ENCODE measurements at regions not wholly inside any gene's neighbourhood (a gene's known extent, or its start where the extent isn't known, plus 50 kb on each side); places are given as distances from the start of the nearest gene placed in this dataset.

DNA sequence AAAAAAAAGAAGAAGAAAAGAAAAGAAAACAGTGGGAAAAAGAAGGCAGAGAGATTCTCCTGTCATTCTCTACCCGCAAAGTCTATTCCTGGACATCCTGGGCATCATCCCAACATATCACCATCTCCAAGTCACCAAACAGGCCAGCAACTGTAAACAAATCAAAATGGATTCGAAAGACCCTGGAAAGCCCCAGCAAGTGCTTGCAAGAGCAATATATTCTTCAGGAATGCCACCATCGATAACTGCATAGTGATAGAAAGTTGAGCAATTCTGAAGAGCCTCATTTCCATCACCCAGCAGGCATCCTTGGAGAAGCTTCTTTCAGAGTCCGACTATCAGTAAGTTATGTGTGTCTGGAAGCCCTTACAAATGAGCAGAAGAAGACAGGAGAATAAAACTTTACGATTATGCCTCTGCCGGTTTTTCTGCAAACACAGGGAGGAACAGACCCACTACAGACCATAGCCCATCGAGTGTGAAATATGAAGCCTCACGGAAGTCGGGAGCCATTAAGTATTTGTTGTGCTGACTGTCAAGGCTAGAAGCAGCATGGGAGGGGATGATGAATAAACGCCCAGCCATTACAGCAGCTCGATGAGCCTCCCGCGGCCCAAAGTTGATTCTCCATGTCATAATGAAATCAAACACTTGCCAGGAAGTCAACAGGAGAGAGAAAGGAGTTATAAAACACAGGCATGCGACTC is 64.5 kb upstream of the SEC14L1 start (continued):
- TF ChIP-seq, protein P1, sequence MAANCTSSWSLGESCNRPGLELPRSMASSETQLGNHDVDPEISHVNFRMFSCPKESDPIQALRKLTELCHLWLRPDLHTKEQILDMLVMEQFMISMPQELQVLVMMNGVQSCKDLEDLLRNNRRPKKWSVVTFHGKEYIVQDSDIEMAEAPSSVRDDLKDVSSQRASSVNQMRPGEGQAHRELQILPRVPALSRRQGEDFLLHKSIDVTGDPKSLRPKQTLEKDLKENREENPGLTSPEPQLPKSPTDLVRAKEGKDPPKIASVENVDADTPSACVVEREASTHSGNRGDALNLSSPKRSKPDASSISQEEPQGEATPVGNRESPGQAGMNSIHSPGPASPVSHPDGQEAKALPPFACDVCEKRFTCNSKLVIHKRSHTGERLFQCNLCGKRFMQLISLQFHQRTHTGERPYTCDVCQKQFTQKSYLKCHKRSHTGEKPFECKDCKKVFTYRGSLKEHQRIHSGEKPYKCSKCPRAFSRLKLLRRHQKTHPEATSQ (tag by site-specific recombination; IDR thresholded peaks at IDR 0.05): no peak
- no peak for TF ChIP-seq PRDM2 (tag by site-specific recombination; IDR thresholded peaks at IDR 0.05; ENCODE audit: borderline replicate concordance)
- TF ChIP-seq ZNF23 (tag by site-specific recombination; IDR thresholded peaks at IDR 0.05; ENCODE audit: borderline replicate concordance): no peak
- TF ChIP-seq EGR2 (tag by site-specific recombination; IDR thresholded peaks at IDR 0.05; ENCODE audit: low read depth): no peak
- TF ChIP-seq, protein P2, sequence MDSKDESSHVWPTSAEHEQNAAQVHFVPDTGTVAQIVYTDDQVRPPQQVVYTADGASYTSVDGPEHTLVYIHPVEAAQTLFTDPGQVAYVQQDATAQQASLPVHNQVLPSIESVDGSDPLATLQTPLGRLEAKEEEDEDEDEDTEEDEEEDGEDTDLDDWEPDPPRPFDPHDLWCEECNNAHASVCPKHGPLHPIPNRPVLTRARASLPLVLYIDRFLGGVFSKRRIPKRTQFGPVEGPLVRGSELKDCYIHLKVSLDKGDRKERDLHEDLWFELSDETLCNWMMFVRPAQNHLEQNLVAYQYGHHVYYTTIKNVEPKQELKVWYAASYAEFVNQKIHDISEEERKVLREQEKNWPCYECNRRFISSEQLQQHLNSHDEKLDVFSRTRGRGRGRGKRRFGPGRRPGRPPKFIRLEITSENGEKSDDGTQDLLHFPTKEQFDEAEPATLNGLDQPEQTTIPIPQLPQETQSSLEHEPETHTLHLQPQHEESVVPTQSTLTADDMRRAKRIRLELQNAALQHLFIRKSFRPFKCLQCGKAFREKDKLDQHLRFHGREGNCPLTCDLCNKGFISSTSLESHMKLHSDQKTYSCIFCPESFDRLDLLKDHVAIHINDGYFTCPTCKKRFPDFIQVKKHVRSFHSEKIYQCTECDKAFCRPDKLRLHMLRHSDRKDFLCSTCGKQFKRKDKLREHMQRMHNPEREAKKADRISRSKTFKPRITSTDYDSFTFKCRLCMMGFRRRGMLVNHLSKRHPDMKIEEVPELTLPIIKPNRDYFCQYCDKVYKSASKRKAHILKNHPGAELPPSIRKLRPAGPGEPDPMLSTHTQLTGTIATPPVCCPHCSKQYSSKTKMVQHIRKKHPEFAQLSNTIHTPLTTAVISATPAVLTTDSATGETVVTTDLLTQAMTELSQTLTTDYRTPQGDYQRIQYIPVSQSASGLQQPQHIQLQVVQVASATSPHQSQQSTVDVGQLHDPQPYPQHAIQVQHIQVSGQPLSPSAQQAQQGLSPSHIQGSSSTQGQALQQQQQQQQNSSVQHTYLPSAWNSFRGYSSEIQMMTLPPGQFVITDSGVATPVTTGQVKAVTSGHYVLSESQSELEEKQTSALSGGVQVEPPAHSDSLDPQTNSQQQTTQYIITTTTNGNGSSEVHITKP (tag by site-specific recombination; IDR thresholded peaks at IDR 0.05): no peak
- TF ChIP-seq ZNF146 (tag by site-specific recombination; IDR thresholded peaks at IDR 0.05): no peak
- no peak for TF ChIP-seq ZNF776 (tag by site-specific recombination; IDR thresholded peaks at IDR 0.05; ENCODE audit: borderline replicate concordance)
- TF ChIP-seq, protein P3, sequence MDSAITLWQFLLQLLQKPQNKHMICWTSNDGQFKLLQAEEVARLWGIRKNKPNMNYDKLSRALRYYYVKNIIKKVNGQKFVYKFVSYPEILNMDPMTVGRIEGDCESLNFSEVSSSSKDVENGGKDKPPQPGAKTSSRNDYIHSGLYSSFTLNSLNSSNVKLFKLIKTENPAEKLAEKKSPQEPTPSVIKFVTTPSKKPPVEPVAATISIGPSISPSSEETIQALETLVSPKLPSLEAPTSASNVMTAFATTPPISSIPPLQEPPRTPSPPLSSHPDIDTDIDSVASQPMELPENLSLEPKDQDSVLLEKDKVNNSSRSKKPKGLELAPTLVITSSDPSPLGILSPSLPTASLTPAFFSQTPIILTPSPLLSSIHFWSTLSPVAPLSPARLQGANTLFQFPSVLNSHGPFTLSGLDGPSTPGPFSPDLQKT (IDR thresholded peaks at IDR 0.05; ENCODE audit: borderline replicate concordance, low read depth, low read length): no peak
- TF ChIP-seq ZSCAN30 (tag by site-specific recombination; IDR thresholded peaks at IDR 0.05): no peak
- TF ChIP-seq ZNF433 (tag by site-specific recombination; IDR thresholded peaks at IDR 0.05; ENCODE audit: low read depth): no peak
- no peak for TF ChIP-seq ZNF777 (tag by site-specific recombination; IDR thresholded peaks at IDR 0.05; ENCODE audit: borderline replicate concordance)
- peak; percentile 84; the same call in 1 of the 2 replicates for TF ChIP-seq ZBTB17 (tag by site-specific recombination; IDR thresholded peaks at IDR 0.05)
- peak; percentile 38; the same call in 1 of the 2 replicates for TF ChIP-seq YY2 (tag by site-specific recombination; IDR thresholded peaks at IDR 0.05)
- TF ChIP-seq, protein P4, sequence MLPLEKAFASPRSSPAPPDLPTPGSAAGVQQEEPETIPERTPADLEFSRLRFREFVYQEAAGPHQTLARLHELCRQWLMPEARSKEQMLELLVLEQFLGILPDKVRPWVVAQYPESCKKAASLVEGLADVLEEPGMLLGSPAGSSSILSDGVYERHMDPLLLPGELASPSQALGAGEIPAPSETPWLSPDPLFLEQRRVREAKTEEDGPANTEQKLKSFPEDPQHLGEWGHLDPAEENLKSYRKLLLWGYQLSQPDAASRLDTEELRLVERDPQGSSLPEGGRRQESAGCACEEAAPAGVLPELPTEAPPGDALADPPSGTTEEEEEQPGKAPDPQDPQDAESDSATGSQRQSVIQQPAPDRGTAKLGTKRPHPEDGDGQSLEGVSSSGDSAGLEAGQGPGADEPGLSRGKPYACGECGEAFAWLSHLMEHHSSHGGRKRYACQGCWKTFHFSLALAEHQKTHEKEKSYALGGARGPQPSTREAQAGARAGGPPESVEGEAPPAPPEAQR (tag by site-specific recombination; IDR thresholded peaks at IDR 0.05): no peak
- TF ChIP-seq KLF8 (tag by site-specific recombination; IDR thresholded peaks at IDR 0.05): no peak
- TF ChIP-seq, protein P5, sequence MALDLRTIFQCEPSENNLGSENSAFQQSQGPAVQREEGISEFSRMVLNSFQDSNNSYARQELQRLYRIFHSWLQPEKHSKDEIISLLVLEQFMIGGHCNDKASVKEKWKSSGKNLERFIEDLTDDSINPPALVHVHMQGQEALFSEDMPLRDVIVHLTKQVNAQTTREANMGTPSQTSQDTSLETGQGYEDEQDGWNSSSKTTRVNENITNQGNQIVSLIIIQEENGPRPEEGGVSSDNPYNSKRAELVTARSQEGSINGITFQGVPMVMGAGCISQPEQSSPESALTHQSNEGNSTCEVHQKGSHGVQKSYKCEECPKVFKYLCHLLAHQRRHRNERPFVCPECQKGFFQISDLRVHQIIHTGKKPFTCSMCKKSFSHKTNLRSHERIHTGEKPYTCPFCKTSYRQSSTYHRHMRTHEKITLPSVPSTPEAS (tag by site-specific recombination; IDR thresholded peaks at IDR 0.05): no peak
- no peak for TF ChIP-seq ZBTB21 (tag by site-specific recombination; IDR thresholded peaks at IDR 0.05)
- TF ChIP-seq ZNF214 (tag by site-specific recombination; IDR thresholded peaks at IDR 0.05; ENCODE audit: borderline replicate concordance): no peak
- no peak for TF ChIP-seq ZNF571 (tag by site-specific recombination; IDR thresholded peaks at IDR 0.05)
- no peak for TF ChIP-seq TSHZ1 (tag by site-specific recombination; IDR thresholded peaks at IDR 0.05; ENCODE audit: borderline replicate concordance)

Measured in HEK293 (cell line).